ENCODE measurements at regions not wholly inside any gene's neighbourhood (a gene's known extent, or its start where the extent isn't known, plus 50 kb on each side); places are given as distances from the start of the nearest gene placed in this dataset.

DNA sequence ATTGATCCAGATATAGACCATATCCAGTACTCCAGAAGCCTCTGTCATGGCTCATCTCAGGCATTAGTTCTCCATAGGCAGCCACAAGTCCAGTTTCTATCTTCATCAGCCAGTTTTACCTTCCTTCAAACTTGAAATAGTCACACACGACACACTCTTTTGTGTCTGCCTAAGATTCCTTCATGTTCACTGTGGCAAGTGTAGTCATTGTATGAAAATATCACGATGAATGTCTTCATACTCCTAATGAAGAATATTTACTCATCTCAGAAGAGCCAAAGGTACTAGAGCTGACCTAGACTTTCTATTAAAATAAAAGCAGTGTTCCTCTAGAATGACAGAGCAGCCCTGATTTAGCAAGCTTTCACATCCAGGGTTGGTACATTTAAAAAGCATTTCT lies 230.7 kb downstream of the SNX13 start:
- Mint-ChIP-seq H3K9me3 (no peaks in the 10 kb centered on the region), H3K36me3 (no peaks in the 10 kb centered on the region), H3K4me1 (peaks cover 0 to 5% (median 0%) of the 10 kb centered on the region in 3 donors), H3K4me3 (no peak overlapping the region), H3K27ac (no peak overlapping the region), H3K27me3 (peaks cover 0 to 5% (median 0%) of the 10 kb centered on the region in 3 donors)
- no peak for ATAC-seq (ENCODE audit: low read depth in 2 of 2)
- no peak for DNase-seq

DNA sequence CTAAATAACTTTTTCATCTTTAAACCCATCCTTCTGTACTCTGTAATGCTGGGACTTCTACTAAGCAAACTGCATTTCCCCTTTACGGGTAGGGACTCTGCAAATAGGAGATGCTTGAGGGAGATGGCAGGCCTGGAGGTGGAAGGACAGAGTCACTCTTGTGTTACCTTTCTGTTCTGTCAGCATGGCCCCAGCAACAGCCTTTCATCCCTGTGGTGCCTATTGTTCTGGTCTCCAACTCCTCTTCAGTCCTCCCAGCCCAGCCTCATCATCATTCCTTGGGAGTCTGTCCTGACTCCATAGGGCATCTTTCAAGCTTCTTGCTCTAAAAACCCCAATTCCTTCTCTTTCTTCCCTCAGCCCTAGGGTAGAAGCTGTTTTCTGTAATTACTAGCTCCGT lies 230.0 kb downstream of the SNX13 start:
- peaks cover 0 to 5% (median 0%) of the 10 kb centered on the region in 3 donors for H3K27me3 Mint-ChIP-seq
- H3K27ac Mint-ChIP-seq, result no peak overlapping the region
- peaks cover 0 to 5% (median 0%) of the 10 kb centered on the region in 3 donors for H3K4me1 Mint-ChIP-seq
- H3K9me3 Mint-ChIP-seq, result no peaks in the 10 kb centered on the region
- DNase-seq, result no peak
- no peak for ATAC-seq (ENCODE audit: low read depth in 2 of 2)
- H3K4me3 Mint-ChIP-seq, result no peak overlapping the region
- no peaks in the 10 kb centered on the region for H3K36me3 Mint-ChIP-seq

- Mint-ChIP-seq H3K36me3 (no peaks in the 10 kb centered on the region), H3K27ac (no peak overlapping the region), H3K4me3 (no peak overlapping the region), H3K4me1 (no peaks in the 10 kb centered on the region), H3K9me3 (no peaks in the 10 kb centered on the region), H3K27me3 (peaks cover 0 to 10% (median 0%) of the 10 kb centered on the region in 3 donors)
- ATAC-seq (ENCODE audit: low read depth in 2 of 2) (no peak), DNase-seq (no peak)
Observed at GRCh38 chr7:17713584-17713983, 226.7 kb downstream of the SNX13 start.

DNA sequence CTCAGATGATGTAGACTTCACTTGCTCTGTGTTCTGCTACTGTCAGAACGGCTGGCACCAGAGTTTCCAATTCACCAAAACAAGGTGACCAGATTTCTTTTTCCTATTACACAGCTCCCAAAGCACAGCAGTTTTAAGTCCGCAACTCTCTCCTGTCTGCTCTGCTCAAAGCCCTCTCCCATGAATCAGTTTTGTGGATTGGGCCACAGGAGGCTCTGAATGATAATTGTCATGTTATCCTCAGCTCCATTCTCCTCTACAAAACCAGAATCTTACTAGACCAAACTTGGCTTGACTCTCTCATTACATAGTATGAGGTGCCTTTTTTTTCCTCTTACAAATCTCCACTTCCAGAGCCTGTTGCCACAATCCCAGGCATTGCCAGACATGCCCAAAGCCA lies 223.5 kb downstream of the SNX13 start:
- ATAC-seq (ENCODE audit: low read depth in 2 of 2) (no peak), DNase-seq (no peak)
- Mint-ChIP-seq H3K4me1 (no peaks in the 10 kb centered on the region), H3K36me3 (no peaks in the 10 kb centered on the region), H3K9me3 (no peaks in the 10 kb centered on the region), H3K27me3 (peaks cover 0 to 5% (median 0%) of the 10 kb centered on the region in 3 donors), H3K27ac (peak overlapping the region in 1 of 6 donors; percentile 33), H3K4me3 (no peak overlapping the region)

- no peak overlapping the region for H3K27ac Mint-ChIP-seq
- DNase-seq (no peak), ATAC-seq (ENCODE audit: low read depth in 2 of 2) (no peak)
- H3K4me3 Mint-ChIP-seq, result no peak overlapping the region
- no peaks in the 10 kb centered on the region for H3K36me3 Mint-ChIP-seq
- H3K9me3 Mint-ChIP-seq, result no peaks in the 10 kb centered on the region
- H3K4me1 Mint-ChIP-seq, result no peaks in the 10 kb centered on the region
- H3K27me3 Mint-ChIP-seq, result peaks cover 0 to 5% (median 0%) of the 10 kb centered on the region in 3 donors
Observed at GRCh38 chr7:17719998-17720397, 220.3 kb downstream of the SNX13 start.

DNA sequence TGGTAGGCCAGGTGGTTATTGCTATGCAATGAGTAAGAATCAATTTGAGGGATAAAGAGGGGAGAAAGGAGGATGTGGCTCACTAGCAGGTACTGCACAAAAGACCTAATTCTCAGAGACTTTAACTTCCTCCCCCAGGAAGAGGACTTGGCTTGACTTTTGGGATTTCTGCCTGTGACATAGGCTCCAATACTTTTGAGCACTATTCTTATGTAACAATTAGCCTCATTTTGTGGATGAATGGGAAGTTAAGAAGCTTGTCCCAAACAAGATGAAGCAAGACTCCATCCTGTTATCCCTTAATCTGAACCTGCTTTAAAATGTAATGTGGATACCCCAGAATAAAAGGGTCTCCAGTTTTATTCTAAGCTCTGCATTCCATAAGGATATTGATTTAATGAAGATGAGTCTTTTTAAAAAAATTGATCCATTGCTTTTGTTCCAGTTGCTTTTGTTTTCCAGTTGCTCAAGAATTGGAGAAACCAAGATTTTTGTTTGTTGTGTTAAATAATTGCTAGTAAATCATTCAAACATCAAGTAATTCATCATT lies 218.5 kb downstream of the SNX13 start:
- no peak for ATAC-seq (ENCODE audit: low read depth in 2 of 2)
- Mint-ChIP-seq H3K36me3 (no peaks in the 10 kb centered on the region), H3K27me3 (peaks cover 0 to 7% (median 5%) of the 10 kb centered on the region in 3 donors), H3K9me3 (no peaks in the 10 kb centered on the region), H3K27ac (no peak overlapping the region), H3K4me3 (no peak overlapping the region), H3K4me1 (no peaks in the 10 kb centered on the region)
- DNase-seq, result no peak

- peak overlapping the region in 1 of 6 donors; percentile 7 for H3K27ac Mint-ChIP-seq
- H3K4me3 Mint-ChIP-seq, result no peak overlapping the region
- H3K9me3 Mint-ChIP-seq, result no peaks in the 10 kb centered on the region
- no peak for ATAC-seq (ENCODE audit: low read depth in 2 of 2)
- DNase-seq, result no peak
- H3K27me3 Mint-ChIP-seq, result peaks cover 0 to 7% (median 5%) of the 10 kb centered on the region in 3 donors
- H3K36me3 Mint-ChIP-seq, result no peaks in the 10 kb centered on the region
- no peaks in the 10 kb centered on the region for H3K4me1 Mint-ChIP-seq
Observed at GRCh38 chr7:17722798-17723197, 217.5 kb downstream of the SNX13 start.

GRCh38 chr7:17725821-17726220 lies 214.5 kb downstream of the SNX13 start:
- no peaks in the 10 kb centered on the region for H3K36me3 Mint-ChIP-seq
- no peaks in the 10 kb centered on the region for H3K4me1 Mint-ChIP-seq
- no peak overlapping the region for H3K4me3 Mint-ChIP-seq
- ATAC-seq (ENCODE audit: low read depth in 2 of 2), result no peak
- no peak overlapping the region for H3K27ac Mint-ChIP-seq
- peaks cover 0 to 7% (median 5%) of the 10 kb centered on the region in 3 donors for H3K27me3 Mint-ChIP-seq
- DNase-seq, result no peak
- H3K9me3 Mint-ChIP-seq, result no peaks in the 10 kb centered on the region

GRCh38 chr7:17732083-17732482 lies 208.2 kb downstream of the SNX13 start:
- H3K36me3 Mint-ChIP-seq, result peaks cover 10 to 12% of the 10 kb centered on the region in 2 donors
- H3K27ac Mint-ChIP-seq, result no peak overlapping the region

More at GRCh38 chr7:17732083-17732482, 208.2 kb downstream of the SNX13 start:
- Mint-ChIP-seq H3K4me3 (no peak overlapping the region), H3K9me3 (peaks cover 9 to 24% (median 13%) of the 10 kb centered on the region in 7 donors), H3K4me1 (no peaks in the 10 kb centered on the region), H3K27me3 (peaks cover 0 to 12% (median 8%) of the 10 kb centered on the region in 3 donors)
- DNase-seq, result no peak
- ATAC-seq (ENCODE audit: low read depth in 2 of 2), result no peak

Measured in naive B cell (primary cell).